VCaP (cell line): ENCODE measurements at regions not wholly inside any gene's neighbourhood (a gene's known extent, or its start where the extent isn't known, plus 50 kb on each side); places are given as distances from the start of the nearest gene placed in this dataset.
"Not testable (repeated sequence)": the region's sequence is repeated elsewhere in the genome, so short reads cannot be mapped to it uniquely, and the experiment has no call there.

Experiments
- H3K27ac ChIP-seq: fragments of 450-650 bp; 2 replicates; pipeline ENCODE4 v1.5.1; 2017
- TF ChIP-seq, protein P1 (sequence below): fragments of 450-650 bp; conservative IDR thresholded peaks from 2 replicates; pipeline ENCODE4 v1.5.1; 2017; ENCODE audit warnings: mild to moderate bottlenecking, moderate library complexity

DNA sequence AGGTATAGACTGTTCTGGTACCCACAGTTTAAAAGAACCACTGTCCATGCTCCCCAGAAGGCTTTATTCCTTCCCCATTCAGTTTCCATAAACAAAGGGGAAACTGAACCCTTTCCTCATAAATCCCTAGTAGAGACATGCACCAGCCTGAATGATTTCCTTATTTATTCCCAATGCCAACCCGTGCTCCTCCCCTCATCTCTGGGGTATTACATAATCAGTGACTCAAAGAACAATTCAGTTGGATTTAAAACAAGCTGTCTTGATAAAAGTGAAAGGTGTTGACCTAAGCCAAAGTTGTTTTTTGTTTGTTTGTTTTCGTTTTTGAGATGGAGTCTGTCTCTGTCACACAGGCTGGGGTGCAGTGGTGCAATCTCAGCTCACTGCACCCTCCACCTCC is 418.5 kb upstream of the CNTNAP5 start:
- TF ChIP-seq, protein P1, sequence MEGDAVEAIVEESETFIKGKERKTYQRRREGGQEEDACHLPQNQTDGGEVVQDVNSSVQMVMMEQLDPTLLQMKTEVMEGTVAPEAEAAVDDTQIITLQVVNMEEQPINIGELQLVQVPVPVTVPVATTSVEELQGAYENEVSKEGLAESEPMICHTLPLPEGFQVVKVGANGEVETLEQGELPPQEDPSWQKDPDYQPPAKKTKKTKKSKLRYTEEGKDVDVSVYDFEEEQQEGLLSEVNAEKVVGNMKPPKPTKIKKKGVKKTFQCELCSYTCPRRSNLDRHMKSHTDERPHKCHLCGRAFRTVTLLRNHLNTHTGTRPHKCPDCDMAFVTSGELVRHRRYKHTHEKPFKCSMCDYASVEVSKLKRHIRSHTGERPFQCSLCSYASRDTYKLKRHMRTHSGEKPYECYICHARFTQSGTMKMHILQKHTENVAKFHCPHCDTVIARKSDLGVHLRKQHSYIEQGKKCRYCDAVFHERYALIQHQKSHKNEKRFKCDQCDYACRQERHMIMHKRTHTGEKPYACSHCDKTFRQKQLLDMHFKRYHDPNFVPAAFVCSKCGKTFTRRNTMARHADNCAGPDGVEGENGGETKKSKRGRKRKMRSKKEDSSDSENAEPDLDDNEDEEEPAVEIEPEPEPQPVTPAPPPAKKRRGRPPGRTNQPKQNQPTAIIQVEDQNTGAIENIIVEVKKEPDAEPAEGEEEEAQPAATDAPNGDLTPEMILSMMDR, result no peak
- no peak overlapping the region for H3K27ac ChIP-seq

DNA sequence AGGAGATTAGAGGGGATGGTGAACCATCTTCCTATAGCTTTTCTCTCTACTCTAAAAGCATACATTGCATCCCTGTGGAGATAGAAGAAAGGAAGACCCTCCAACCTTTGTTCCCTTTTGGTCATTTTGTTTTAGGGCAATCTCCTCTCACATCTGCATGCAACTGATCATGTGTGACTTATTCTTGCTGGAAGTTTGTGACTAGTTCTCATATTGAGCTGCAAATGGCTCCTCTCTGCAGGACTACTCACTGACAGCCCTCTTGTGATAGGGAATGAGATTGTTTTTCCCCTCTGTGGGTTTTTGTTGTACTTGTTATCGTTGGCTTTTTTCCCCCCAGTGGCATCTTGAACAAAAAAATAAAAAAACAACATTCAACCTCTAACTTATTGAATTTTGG is 416.0 kb upstream of the CNTNAP5 start:
- H3K27ac ChIP-seq, result no peak overlapping the region
- TF ChIP-seq, protein P1, result no peak

DNA sequence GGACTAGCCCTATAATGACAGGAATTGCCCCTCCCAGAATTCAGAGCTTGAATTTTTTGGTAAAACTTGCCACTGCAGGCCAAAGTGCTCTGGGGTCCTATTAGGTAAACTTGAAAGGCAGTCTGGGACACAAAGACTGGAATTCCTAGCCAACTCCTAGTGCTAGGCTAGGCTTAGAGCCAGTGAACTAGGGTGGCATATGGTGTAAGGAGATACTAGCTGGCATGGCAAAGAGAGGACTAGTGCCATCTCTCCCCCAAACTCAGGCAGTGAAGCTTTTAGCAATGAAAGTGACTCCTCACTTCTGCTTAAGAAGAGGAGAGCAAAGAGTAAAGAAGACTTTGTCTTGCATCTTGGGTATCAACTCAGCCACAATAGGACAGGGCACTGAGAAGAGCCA is 410.5 kb upstream of the CNTNAP5 start:
- TF ChIP-seq, protein P1, result no peak
- H3K27ac ChIP-seq, result no peak overlapping the region

DNA sequence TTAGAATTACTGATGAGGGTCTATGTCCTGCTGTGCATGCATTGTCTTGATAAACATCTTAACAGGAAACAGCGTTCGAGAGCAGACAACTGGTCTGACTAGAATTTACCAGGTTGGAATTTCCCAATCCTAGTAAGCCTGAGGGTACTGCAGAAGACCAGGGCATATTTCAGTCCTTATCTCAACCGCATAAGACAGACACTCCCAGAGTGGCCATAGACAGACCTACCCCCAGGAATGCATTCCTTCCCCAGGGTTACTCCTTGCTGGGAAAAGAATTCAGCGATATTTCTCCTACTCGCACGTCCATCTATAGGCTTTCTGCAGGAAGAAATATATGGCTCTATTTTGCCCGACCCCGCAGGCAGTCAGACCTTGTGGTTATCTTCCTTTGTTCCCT is 406.4 kb upstream of the CNTNAP5 start:
- not testable (repeated sequence) for H3K27ac ChIP-seq

DNA sequence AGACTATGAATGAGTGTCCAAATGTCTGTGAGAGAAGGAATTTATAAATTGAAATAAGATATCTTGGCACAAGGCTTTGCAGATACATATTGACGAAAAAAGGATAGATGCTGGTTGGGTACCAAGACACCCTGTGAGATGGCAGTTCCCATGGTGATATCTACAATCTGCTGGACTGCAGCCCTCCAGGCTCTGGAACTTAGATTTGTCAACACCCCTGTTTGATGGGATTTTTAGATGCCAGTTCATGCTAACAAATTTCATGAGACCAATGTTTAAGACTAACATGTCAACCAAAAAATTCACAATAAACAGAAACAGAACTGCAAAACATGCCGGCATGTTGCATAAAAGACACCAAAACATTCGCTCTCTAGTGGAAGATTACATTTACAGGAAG is 400.3 kb upstream of the CNTNAP5 start:
- TF ChIP-seq, protein P1, result no peak
- H3K27ac ChIP-seq, result no peak overlapping the region

DNA sequence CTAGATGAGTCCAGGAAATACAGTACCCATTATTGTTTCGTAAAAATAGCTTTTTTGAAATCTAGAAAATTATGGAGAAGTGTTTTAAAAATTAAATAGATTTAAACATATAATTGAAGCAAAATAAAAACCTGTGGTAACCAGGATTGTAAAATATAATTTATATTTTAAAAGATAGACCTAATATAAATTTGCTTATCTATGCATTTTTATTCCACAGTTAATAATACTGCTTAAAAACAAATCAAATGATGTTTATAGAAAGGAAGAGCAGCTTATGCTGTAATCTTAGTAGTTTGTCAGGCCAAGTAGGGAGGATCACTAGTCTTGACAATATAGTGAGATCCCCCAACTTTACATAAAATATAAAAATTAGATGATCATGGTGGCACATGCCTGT is 388.9 kb upstream of the CNTNAP5 start:
- TF ChIP-seq, protein P1, result no peak
- H3K27ac ChIP-seq, result no peak overlapping the region

DNA sequence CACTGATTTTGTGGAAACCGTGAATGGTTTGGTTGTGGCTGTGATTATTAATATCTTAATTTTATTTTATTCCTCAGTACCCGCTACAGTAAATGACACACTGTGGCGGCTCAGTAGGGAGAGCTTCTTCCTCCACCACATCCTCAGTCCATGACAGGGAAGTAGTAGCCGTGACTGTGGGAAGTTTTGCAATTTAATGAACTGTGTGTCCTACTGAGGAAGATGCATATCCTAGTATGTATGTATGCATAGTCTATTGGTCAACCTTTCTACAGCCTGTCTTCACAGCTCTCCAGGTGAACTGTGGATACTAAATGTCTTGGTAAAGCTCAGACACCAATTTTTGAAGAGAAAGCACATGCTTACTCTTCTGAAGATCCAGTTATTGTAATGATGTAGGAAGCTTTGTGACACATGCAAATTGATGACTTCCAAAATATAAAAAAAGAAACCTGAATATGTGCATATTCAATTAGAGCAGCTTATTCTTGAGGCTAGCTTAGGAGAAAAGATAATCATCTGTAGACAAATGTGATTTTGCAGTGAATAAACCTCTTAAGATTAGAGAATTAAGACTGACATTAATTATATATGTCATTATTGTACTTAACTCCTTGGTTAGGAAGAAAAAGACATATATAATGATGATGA is 384.3 kb upstream of the CNTNAP5 start:
- H3K27ac ChIP-seq, result no peak overlapping the region
- TF ChIP-seq, protein P1, result no peak

DNA sequence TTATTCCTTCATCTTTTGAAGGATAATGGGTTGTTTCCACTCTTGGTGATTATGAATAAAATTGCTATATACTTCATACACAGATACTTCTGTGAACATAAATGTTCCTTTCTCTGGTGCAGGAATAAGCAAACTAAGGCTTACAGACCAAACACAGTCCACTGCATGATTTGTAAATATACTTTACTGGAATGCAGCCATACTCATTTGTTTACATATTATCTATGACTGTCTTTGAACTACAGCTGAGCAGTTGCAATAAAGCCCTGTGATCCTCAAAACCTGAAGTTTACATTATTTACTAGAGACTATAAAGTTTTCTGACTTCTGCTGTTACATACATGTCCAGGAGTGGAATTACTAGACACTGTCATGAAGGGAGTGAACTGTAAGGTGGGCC is 381.0 kb upstream of the CNTNAP5 start:
- peak overlapping the region; percentile 50 for H3K27ac ChIP-seq
- TF ChIP-seq, protein P1, result no peak
